ENCODE measurements at regions not wholly inside any gene's neighbourhood (a gene's known extent, or its start where the extent isn't known, plus 50 kb on each side); places are given as distances from the start of the nearest gene placed in this dataset.

DNA sequence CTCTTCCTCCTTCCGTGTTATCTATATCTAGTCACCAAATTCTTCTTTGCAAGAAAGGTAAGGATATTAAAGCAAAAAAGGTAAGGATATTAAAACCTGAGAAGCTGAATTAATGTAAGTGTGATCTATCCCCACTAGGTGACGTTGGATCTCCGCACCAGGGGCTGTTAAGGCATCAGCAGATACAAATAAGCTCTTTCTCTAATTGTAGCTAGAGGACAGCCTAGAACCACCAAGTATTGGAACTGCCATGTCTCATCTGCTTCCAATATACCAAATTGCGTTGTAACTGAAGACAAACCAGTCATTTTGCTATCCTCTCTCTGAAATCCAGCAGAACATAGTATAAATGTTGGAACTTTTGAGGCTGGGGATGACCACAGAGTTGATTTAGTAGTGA is 471.2 kb upstream of the TGFBR2 start:
- TF ChIP-seq, protein P1, sequence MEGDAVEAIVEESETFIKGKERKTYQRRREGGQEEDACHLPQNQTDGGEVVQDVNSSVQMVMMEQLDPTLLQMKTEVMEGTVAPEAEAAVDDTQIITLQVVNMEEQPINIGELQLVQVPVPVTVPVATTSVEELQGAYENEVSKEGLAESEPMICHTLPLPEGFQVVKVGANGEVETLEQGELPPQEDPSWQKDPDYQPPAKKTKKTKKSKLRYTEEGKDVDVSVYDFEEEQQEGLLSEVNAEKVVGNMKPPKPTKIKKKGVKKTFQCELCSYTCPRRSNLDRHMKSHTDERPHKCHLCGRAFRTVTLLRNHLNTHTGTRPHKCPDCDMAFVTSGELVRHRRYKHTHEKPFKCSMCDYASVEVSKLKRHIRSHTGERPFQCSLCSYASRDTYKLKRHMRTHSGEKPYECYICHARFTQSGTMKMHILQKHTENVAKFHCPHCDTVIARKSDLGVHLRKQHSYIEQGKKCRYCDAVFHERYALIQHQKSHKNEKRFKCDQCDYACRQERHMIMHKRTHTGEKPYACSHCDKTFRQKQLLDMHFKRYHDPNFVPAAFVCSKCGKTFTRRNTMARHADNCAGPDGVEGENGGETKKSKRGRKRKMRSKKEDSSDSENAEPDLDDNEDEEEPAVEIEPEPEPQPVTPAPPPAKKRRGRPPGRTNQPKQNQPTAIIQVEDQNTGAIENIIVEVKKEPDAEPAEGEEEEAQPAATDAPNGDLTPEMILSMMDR (IDR thresholded peaks at IDR 0.05) = peak; percentile 12
- no peak for TF ChIP-seq EZH2 (IDR thresholded peaks at IDR 0.05)
- TF ChIP-seq EZH2phosphoT487 (IDR thresholded peaks at IDR 0.05) = no peak

All from neural progenitor cell (in vitro differentiated cells).